ENCODE measurements at regions not wholly inside any gene's neighbourhood (a gene's known extent, or its start where the extent isn't known, plus 50 kb on each side); places are given as distances from the start of the nearest gene placed in this dataset.

- no peak overlapping the region for H3K27ac ChIP-seq
- DNase-seq (ENCODE audit: low read depth in 1 of 2, low spot score in 2 of 2): no peak
These were observed 211.9 kb downstream of the CXCL12 start for GRCh38 chr10:44172883-44173607.

DNA sequence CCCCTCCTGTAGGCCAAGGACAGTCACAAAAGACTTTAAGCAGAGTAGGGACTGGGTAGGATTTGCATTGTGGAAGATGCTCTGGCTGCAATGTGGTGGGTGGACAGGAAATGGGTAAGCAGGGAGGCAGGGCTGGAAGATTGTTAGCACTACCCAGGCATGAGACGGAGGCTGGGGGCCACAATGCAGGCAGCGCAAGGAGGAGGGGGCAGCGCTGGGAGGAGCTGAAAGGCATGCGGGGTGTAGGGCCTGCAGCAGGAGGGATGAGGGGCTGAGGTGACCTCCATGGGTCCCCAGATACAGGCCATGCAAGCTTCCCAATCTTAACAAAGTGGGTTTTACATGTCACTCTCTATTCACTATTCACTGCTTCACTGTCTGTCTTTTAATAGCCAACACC is 213.1 kb downstream of the CXCL12 start:
- DNase-seq (ENCODE audit: low read depth in 1 of 2, low spot score in 2 of 2): no peak
- Histone ChIP-seq H3K36me3 (no peaks in the 10 kb centered on the region), H3K4me3 (no peak overlapping the region), H3K4me1 (replicated peaks) (no peaks in the 10 kb centered on the region; the same call in 1 of the 2 replicates), H3K27ac (no peak overlapping the region), H3K9me3 (replicated peaks) (no peaks in the 10 kb centered on the region), H3K27me3 (replicated peaks) (no peaks in the 10 kb centered on the region; the same call in 1 of the 2 replicates)

More at GRCh38 chr10:44172883-44173607, 211.9 kb downstream of the CXCL12 start:
- no peaks in the 10 kb centered on the region for H3K36me3 ChIP-seq
- H3K9me3 ChIP-seq (replicated peaks): no peaks in the 10 kb centered on the region
- H3K4me1 ChIP-seq (replicated peaks): no peaks in the 10 kb centered on the region; the same call in 1 of the 2 replicates
- H3K4me3 ChIP-seq: no peak overlapping the region
- H3K27me3 ChIP-seq (replicated peaks): no peaks in the 10 kb centered on the region

DNA sequence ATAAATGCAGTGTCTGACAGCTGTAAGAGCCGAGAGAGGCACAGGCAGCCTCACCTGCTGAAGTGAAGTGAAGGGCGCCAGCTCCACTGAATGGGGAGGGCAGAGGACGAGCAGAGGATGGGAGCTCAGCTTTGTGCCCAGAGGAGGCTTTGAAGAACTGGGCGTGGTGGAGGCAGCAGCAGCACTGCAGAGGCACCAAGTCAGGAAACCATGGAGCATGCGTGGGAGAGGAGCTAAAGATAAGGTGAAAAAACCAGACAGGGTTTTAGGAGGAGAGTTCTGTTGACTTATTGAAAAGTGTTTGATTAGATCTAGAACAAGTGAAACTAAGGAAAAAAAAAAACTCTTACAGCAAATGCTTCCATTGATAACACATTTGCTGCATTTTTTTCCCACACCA is 216.4 kb downstream of the CXCL12 start:
- Histone ChIP-seq H3K4me3 (no peak overlapping the region), H3K9me3 (replicated peaks) (no peaks in the 10 kb centered on the region), H3K27me3 (replicated peaks) (peaks cover 3% of the 10 kb centered on the region; the same call in 1 of the 2 replicates), H3K27ac (no peak overlapping the region), H3K4me1 (replicated peaks) (no peaks in the 10 kb centered on the region; the same call in 1 of the 2 replicates), H3K36me3 (no peaks in the 10 kb centered on the region)
- no peak for DNase-seq (ENCODE audit: low read depth in 1 of 2, low spot score in 2 of 2)

DNA sequence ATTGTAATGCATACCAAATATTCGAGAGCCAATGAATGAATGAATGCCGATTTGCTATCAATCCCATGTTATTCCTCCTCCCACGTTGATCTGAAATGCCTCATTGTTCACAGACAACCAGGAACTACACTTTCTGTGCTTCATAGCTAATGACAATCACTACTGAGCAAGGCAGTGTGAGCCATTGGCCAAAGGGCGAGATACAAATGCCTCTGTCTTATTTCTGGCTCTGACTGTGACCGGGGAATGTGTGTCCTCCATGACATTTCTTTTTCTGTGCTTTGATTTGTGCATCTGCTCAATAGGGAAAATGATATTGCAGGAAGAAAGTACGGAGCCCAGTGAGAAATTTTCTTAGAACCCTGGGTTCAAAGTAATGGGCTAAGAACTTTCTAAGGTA is 217.1 kb downstream of the CXCL12 start:
- Histone ChIP-seq H3K9me3 (replicated peaks) (no peaks in the 10 kb centered on the region), H3K4me3 (no peak overlapping the region), H3K4me1 (replicated peaks) (no peaks in the 10 kb centered on the region; the same call in 1 of the 2 replicates), H3K36me3 (no peaks in the 10 kb centered on the region), H3K27ac (no peak overlapping the region), H3K27me3 (replicated peaks) (peaks cover 3% of the 10 kb centered on the region; the same call in 1 of the 2 replicates)
- DNase-seq (ENCODE audit: low read depth in 1 of 2, low spot score in 2 of 2): no peak

- no peaks in the 10 kb centered on the region for H3K36me3 ChIP-seq
- H3K27ac ChIP-seq: no peak overlapping the region
- H3K4me3 ChIP-seq: no peak overlapping the region
- no peaks in the 10 kb centered on the region for H3K4me1 ChIP-seq (replicated peaks)
- no peak for DNase-seq (ENCODE audit: low read depth in 1 of 2, low spot score in 2 of 2)
- no peaks in the 10 kb centered on the region for H3K9me3 ChIP-seq (replicated peaks)
- peaks cover 3% of the 10 kb centered on the region; the same call in 1 of the 2 replicates for H3K27me3 ChIP-seq (replicated peaks)
These were observed 218.5 kb downstream of the CXCL12 start for GRCh38 chr10:44166441-44166840.

- Histone ChIP-seq H3K36me3 (no peaks in the 10 kb centered on the region), H3K27ac (no peak overlapping the region), H3K4me3 (no peak overlapping the region), H3K9me3 (replicated peaks) (no peaks in the 10 kb centered on the region), H3K27me3 (replicated peaks) (peaks cover 3% of the 10 kb centered on the region; the same call in 1 of the 2 replicates), H3K4me1 (replicated peaks) (no peaks in the 10 kb centered on the region)
- no peak for DNase-seq (ENCODE audit: low read depth in 1 of 2, low spot score in 2 of 2)
These were observed 220.5 kb downstream of the CXCL12 start for GRCh38 chr10:44164251-44164956.

DNA sequence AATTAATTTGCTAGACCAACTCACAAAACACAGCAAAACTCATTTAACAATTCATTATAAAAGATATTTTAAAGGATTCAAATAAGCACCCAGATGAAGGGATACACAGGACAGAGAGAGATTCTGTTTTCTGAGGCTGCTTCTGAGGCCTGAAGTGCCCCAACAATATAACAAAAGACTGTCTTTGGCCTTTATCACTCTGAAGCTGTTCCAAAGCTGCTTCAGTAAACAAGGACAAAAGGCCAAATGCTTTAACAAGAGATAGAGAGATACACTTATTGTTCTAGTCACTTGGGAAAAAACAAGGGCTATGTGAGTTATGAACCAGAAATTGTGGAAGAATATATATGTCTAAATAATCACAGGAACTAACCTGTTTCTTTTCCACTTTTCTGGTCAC is 223.7 kb downstream of the CXCL12 start:
- H3K27ac ChIP-seq: no peak overlapping the region
- no peaks in the 10 kb centered on the region for H3K4me1 ChIP-seq (replicated peaks)
- no peaks in the 10 kb centered on the region for H3K27me3 ChIP-seq (replicated peaks)
- no peak for DNase-seq (ENCODE audit: low read depth in 1 of 2, low spot score in 2 of 2)
- H3K4me3 ChIP-seq: no peak overlapping the region
- H3K36me3 ChIP-seq: no peaks in the 10 kb centered on the region
- H3K9me3 ChIP-seq (replicated peaks): no peaks in the 10 kb centered on the region

- H3K4me1 ChIP-seq (replicated peaks): no peaks in the 10 kb centered on the region
- no peaks in the 10 kb centered on the region for H3K36me3 ChIP-seq
- no peak for DNase-seq (ENCODE audit: low read depth in 1 of 2, low spot score in 2 of 2)
These were observed 227.3 kb downstream of the CXCL12 start for GRCh38 chr10:44157574-44157973.

DNA sequence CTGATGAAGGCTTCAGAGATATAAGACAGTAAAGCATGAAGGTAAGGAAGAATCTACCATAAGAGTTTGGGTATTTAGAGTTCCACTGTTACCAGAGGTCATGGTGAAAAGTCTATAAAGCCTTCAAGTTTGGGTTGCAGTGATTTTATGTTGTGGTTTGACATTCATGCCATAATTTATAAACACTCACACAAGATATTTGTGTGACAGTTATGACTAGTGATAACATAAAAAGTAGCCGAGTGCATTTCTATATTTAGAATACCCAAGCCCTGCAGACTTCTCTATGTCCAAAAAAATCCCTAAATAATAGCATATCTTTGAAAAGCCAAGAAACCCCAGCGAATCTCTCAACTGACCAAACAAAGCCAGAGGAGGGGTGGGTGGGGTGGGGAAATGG is 229.9 kb downstream of the CXCL12 start:
- Histone ChIP-seq H3K36me3 (no peaks in the 10 kb centered on the region), H3K4me1 (replicated peaks) (no peaks in the 10 kb centered on the region), H3K9me3 (replicated peaks) (no peaks in the 10 kb centered on the region; the same call in 1 of the 2 replicates), H3K27me3 (replicated peaks) (no peaks in the 10 kb centered on the region), H3K27ac (no peak overlapping the region), H3K4me3 (no peak overlapping the region)
- no peak for DNase-seq (ENCODE audit: low read depth in 1 of 2, low spot score in 2 of 2)

More at GRCh38 chr10:44157574-44157973, 227.3 kb downstream of the CXCL12 start:
- no peak overlapping the region for H3K4me3 ChIP-seq
- no peaks in the 10 kb centered on the region for H3K27me3 ChIP-seq (replicated peaks)
- H3K27ac ChIP-seq: no peak overlapping the region
- no peaks in the 10 kb centered on the region; the same call in 1 of the 2 replicates for H3K9me3 ChIP-seq (replicated peaks)

- DNase-seq (ENCODE audit: low read depth in 1 of 2, low spot score in 2 of 2): no peak
- H3K27ac ChIP-seq: no peak overlapping the region
These were observed 230.8 kb downstream of the CXCL12 start for GRCh38 chr10:44153918-44154670.

GRCh38 chr10:44143556-44143955 is 241.3 kb downstream of the CXCL12 start:
- Histone ChIP-seq H3K4me1 (replicated peaks) (no peaks in the 10 kb centered on the region), H3K27ac (no peak overlapping the region), H3K4me3 (no peak overlapping the region), H3K36me3 (no peaks in the 10 kb centered on the region), H3K9me3 (replicated peaks) (no peaks in the 10 kb centered on the region), H3K27me3 (replicated peaks) (no peaks in the 10 kb centered on the region)
- no peak for DNase-seq (ENCODE audit: low read depth in 1 of 2, low spot score in 2 of 2)

More at GRCh38 chr10:44153918-44154670, 230.8 kb downstream of the CXCL12 start:
- no peak overlapping the region for H3K4me3 ChIP-seq
- no peaks in the 10 kb centered on the region for H3K4me1 ChIP-seq (replicated peaks)
- H3K9me3 ChIP-seq (replicated peaks): no peaks in the 10 kb centered on the region; the same call in 1 of the 2 replicates
- no peaks in the 10 kb centered on the region for H3K27me3 ChIP-seq (replicated peaks)
- no peaks in the 10 kb centered on the region for H3K36me3 ChIP-seq

- no peak for DNase-seq (ENCODE audit: low read depth in 1 of 2, low spot score in 2 of 2)
- no peaks in the 10 kb centered on the region for H3K27me3 ChIP-seq (replicated peaks)
- no peak overlapping the region for H3K27ac ChIP-seq
- no peak overlapping the region for H3K4me3 ChIP-seq
- H3K36me3 ChIP-seq: no peaks in the 10 kb centered on the region
- H3K9me3 ChIP-seq (replicated peaks): no peaks in the 10 kb centered on the region
- H3K4me1 ChIP-seq (replicated peaks): no peaks in the 10 kb centered on the region
These were observed 252.3 kb downstream of the CXCL12 start for GRCh38 chr10:44132361-44133289.

GRCh38 chr10:44126291-44126717 is 258.6 kb downstream of the CXCL12 start:
- DNase-seq (ENCODE audit: low read depth in 1 of 2, low spot score in 2 of 2): no peak
- Histone ChIP-seq H3K4me1 (replicated peaks) (no peaks in the 10 kb centered on the region), H3K9me3 (replicated peaks) (no peaks in the 10 kb centered on the region), H3K36me3 (no peaks in the 10 kb centered on the region), H3K4me3 (no peak overlapping the region), H3K27me3 (replicated peaks) (no peaks in the 10 kb centered on the region), H3K27ac (no peak overlapping the region)

Measured in SJSA1 (cell line).